ENCODE measurements at regions not wholly inside any gene's neighbourhood (a gene's known extent, or its start where the extent isn't known, plus 50 kb on each side); places are given as distances from the start of the nearest gene placed in this dataset.
"Not testable (repeated sequence)": the region's sequence is repeated elsewhere in the genome, so short reads cannot be mapped to it uniquely, and the experiment has no call there.

GRCh38 chr16:8453359-8453758 is 137.0 kb downstream of the TMEM114 start:
- DNase-seq: no peak

GRCh38 chr16:8452941-8453340 is 137.4 kb downstream of the TMEM114 start:
- DNase-seq: no peak

GRCh38 chr16:8436931-8437330 is 153.4 kb downstream of the TMEM114 start:
- DNase-seq: no peak

- no peak for DNase-seq
Measured at GRCh38 chr16:8431783-8432182, 158.5 kb downstream of the TMEM114 start.

DNA sequence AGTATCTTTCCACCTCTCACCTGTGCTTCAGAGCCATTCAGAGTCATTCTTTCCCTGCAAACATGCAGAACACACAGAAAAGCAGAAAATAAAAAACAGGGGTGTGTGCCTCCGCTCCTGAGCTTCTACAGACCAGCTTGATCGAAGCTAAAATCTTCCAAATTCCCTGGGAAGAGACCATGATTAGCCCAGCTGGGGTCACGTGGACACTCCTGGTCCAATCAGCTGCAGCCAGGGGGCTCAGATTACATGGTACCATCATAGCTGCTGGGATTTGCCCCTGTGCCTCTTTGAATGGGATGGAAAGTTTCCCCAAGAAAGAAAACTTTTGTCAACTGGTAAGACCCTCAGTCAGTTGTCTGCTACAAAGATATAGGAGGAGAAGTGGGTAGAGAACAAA is 159.9 kb downstream of the TMEM114 start:
- no peak for DNase-seq

DNA sequence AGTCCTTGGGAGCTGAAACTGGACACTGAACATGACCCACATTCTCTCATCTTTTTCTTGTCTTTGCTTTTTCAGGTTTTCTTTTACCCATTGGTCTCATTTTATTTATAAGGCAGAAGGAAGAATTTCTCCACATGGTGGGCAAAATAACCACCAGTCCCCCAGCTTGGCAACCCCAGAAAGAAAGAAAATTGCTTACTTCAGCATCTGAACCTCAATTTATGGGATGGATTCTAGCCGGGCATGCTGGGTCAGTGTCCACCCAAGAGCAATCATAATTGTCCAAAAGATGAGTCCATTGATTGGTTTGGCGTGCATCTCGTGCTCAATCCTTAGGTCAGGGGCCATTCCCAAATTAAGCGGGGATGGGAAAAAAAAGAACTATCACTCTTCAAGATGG is 163.7 kb downstream of the TMEM114 start:
- no peak for DNase-seq

DNA sequence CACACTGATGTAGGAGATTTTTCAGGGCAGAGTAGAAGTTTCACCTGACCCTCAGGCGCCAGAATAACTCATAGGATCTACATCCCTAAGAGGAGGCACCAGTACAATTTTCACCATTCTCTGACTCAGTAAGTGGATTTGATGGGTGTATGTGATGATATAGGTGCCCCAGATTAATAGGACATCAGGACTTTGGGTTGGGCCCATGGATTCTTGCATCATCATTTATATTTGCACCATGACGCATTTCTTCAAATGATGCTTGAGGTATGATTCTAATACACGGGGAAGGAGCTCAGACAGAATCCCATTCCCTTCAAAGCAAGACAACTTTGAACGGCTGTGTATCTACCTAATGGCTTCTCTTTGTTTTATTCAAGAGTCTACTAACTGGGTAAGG is 173.2 kb downstream of the TMEM114 start:
- no peak for DNase-seq

GRCh38 chr16:8408855-8409567 is 181.3 kb downstream of the TMEM114 start:
- DNase-seq: no peak

- DNase-seq: peak in 3 of 56 donors; percentile 0 to 4 (median 1)
Measured at GRCh38 chr16:8407351-8407750, 183.0 kb downstream of the TMEM114 start.

GRCh38 chr16:8403978-8404749 is 186.1 kb downstream of the TMEM114 start:
- DNase-seq: no peak

- DNase-seq: no peak
Measured at GRCh38 chr16:8402981-8403843, 187.1 kb downstream of the TMEM114 start.

GRCh38 chr16:8400683-8401082 is 189.6 kb downstream of the TMEM114 start:
- DNase-seq: not testable (repeated sequence)

DNA sequence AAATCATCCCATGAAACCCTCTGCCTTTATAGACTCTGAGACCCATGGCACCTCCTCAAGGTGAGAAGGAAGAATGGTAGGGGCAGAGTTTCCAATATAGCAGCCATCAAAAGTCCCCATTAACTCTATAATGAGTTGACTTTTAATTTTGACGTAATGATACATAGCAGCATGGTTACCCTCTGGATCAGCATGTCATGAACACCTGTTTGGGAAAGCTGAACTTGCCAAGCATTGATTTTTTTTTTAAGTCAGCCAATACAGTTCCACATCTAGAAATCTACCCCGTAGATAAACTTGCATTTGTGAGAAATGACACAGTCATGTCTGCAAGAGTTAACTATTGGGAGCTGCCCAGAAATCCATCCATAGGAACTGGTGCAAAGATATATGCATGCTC is 191.8 kb downstream of the TMEM114 start:
- no peak for DNase-seq

- no peak for DNase-seq
Measured at GRCh38 chr16:8397223-8397622, 193.1 kb downstream of the TMEM114 start.

DNA sequence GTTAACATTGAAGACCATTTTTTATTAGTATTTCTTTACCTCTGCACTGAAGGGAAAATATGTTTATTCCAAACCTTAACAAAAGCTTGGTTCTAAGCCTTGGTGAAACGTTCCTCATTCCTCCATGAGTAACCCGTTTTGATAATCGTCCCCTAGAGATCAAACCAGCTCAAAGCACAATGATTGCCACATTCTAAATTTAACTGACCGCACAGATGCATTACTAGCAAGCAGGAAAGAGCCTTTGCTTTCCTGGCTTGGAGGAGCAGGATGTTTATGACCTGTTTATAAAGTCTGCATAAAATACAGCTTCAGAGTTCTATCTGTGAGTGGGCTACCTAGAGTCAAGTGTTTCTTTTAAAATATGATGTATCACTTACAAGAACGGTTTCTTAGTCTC is 193.8 kb downstream of the TMEM114 start:
- DNase-seq: no peak

DNA sequence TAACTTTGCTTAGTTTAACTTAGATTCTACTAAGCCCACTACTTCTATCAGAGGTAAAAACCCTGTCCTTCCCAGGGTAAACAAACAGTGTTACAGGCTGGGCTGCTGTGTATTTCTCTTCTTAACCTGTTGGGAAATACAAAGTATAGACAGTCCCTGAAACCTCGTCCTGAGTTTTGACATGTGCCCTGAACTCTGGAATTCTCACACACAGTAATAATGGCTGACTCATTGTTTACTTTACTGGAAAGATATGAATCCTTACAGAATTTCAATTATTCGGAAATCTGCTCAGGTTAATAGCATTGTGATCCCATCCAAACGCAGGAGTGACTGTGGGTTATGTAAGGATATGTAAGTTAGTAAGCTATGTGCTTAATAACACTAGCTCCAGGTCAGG is 199.1 kb downstream of the TMEM114 start:
- no peak for DNase-seq

DNA sequence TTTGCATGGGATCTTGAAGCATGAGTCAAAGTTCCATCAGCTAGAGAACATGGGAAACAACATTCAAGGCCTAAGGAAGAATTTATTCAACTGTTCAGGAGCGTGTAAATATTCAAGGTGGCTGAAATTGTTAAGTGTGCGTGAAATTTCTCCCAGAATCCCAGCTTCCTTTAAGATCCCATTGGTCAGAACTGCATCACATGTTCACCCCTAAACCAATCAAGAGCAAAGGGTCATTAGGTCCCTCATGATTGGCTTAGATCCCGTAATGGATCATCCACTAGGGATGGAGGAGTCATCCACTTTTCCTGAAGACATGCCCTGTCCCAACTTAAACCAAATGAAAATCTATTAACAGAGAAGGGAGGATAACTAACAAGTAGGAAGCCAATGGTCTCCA is 201.6 kb downstream of the TMEM114 start:
- DNase-seq: no peak

GRCh38 chr16:8381814-8382213 is 208.5 kb downstream of the TMEM114 start:
- DNase-seq: no peak

- DNase-seq: no peak
Measured at GRCh38 chr16:8380311-8380710, 210.0 kb downstream of the TMEM114 start.

DNA sequence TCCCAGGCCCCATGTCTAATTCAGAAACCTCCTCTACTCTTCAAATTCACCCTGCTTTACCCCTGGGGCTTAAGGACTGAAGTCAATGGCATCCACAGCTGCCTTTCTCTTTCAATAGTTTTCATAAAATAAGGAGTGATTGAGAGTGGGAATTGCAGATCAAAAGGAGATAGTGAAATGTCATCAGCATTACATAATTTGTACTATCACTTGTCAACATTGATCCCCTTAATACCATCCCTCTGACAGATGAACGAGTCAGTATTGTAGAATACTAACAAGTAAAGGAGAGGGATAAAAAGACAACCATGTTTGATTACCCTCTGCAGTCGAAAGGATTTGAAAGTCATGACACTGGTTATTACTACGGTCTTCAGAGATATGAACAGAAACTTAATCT is 212.4 kb downstream of the TMEM114 start:
- DNase-seq: no peak

- DNase-seq: no peak
Measured at GRCh38 chr16:8376858-8377257, 213.5 kb downstream of the TMEM114 start.

DNA sequence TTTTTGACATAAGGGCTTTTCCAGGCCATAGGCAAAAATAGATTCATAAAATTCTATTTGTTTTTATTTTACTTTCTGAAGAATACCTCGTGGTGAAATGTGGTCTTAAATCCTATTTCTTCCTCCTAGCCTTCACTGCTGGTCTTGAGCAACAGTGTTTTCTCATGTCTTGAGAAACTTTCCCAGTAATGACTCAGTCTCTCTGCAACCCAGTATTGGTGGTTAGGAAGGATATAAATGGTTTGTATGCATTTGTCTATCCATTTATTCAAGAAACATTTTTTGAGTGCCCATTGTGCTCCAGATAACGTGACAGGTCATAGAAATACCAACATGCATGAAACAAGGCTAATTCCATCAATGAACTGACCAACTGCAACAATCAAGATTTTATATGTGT is 213.9 kb downstream of the TMEM114 start:
- DNase-seq: no peak
